GM21381 (cell line): ENCODE measurements at regions not wholly inside any gene's neighbourhood (a gene's known extent, or its start where the extent isn't known, plus 50 kb on each side); places are given as distances from the start of the nearest gene placed in this dataset.

Experiments used
- ATAC-seq: cut with Tn5 transposase; IDR thresholded peaks from one replicate; pipeline ENCODE4 v1.9.1; 2021; ENCODE audit warnings: mild to moderate bottlenecking, moderate library complexity; ENCODE audit not compliant: unreplicated experiment

GRCh38 chr9:84123648-84124406, 143.2 kb downstream of the RMI1 start:
- ATAC-seq = peak; percentile 96

GRCh38 chr9:84125046-84125445, 144.4 kb downstream of the RMI1 start:
- no peak for ATAC-seq

- ATAC-seq = no peak
These were observed 148.9 kb downstream of the RMI1 start for GRCh38 chr9:84129529-84129928.

GRCh38 chr9:84136119-84136868, 155.7 kb downstream of the RMI1 start:
- no peak for ATAC-seq

GRCh38 chr9:84137968-84138367, 157.4 kb downstream of the RMI1 start:
- ATAC-seq = no peak

GRCh38 chr9:84138541-84138940, 157.9 kb downstream of the RMI1 start:
- ATAC-seq = no peak

- no peak for ATAC-seq
These were observed 158.9 kb downstream of the RMI1 start for GRCh38 chr9:84139296-84140070.

GRCh38 chr9:84140535-84141101, 160.0 kb downstream of the RMI1 start:
- ATAC-seq = no peak

GRCh38 chr9:84141741-84142370, 161.3 kb downstream of the RMI1 start:
- no peak for ATAC-seq

GRCh38 chr9:84145031-84145430, 164.4 kb downstream of the RMI1 start:
- no peak for ATAC-seq

- no peak for ATAC-seq
These were observed 165.2 kb downstream of the RMI1 start for GRCh38 chr9:84145780-84146179.

- no peak for ATAC-seq
These were observed 166.5 kb downstream of the RMI1 start for GRCh38 chr9:84146893-84147710.

GRCh38 chr9:84151236-84151635, 170.6 kb downstream of the RMI1 start:
- no peak for ATAC-seq

- no peak for ATAC-seq
These were observed 171.0 kb downstream of the RMI1 start for GRCh38 chr9:84151640-84152039.

GRCh38 chr9:84152204-84152603, 171.6 kb downstream of the RMI1 start:
- ATAC-seq = no peak

GRCh38 chr9:84153885-84154284, 173.3 kb downstream of the RMI1 start:
- no peak for ATAC-seq

GRCh38 chr9:84154320-84154719, 173.7 kb downstream of the RMI1 start:
- no peak for ATAC-seq

- ATAC-seq = no peak
These were observed 177.4 kb downstream of the SLC28A3 start for GRCh38 chr9:84163052-84163650.

- ATAC-seq = no peak
These were observed 173.7 kb downstream of the SLC28A3 start for GRCh38 chr9:84166891-84167290.

- no peak for ATAC-seq
These were observed 171.3 kb downstream of the SLC28A3 start for GRCh38 chr9:84169240-84169639.
